LNCAP (cell line): ENCODE measurements at regions not wholly inside any gene's neighbourhood (a gene's known extent, or its start where the extent isn't known, plus 50 kb on each side); places are given as distances from the start of the nearest gene placed in this dataset.

Source experiments
- CTCF ChIP-seq: fragments of 450-650 bp; IDR thresholded peaks from 2 replicates; pipeline ENCODE4 v1.5.1; 2017; ENCODE audit warnings: mild to moderate bottlenecking

- no peak for TF ChIP-seq CTCF
Measured at GRCh38 chrY:7769790-7770375, 858.3 kb upstream of the AMELY start.

GRCh38 chrY:7768901-7769300 lies 857.3 kb upstream of the AMELY start:
- TF ChIP-seq CTCF, result no peak

GRCh38 chrY:7753711-7754110 lies 842.2 kb upstream of the AMELY start:
- TF ChIP-seq CTCF, result no peak

GRCh38 chrY:7746781-7747180 lies 835.2 kb upstream of the AMELY start:
- no peak for TF ChIP-seq CTCF

GRCh38 chrY:7745581-7745901 lies 834.0 kb upstream of the AMELY start:
- TF ChIP-seq CTCF, result no peak

GRCh38 chrY:7744691-7745580 lies 833.4 kb upstream of the AMELY start:
- TF ChIP-seq CTCF, result no peak

- no peak for TF ChIP-seq CTCF
Measured at GRCh38 chrY:7736847-7737365, 825.4 kb upstream of the AMELY start.
